ENCODE measurements at regions not wholly inside any gene's neighbourhood (a gene's known extent, or its start where the extent isn't known, plus 50 kb on each side); places are given as distances from the start of the nearest gene placed in this dataset.

- no peaks in the 10 kb centered on the region for H4K20me1 ChIP-seq (ENCODE audit: insufficient read depth)
- H2AFZ ChIP-seq (ENCODE audit: low read depth), result no peak overlapping the region
- no peaks in the 10 kb centered on the region for H3K27me3 ChIP-seq (ENCODE audit: insufficient read depth)
- no peak overlapping the region for H3K27ac ChIP-seq (ENCODE audit: low read depth in 2 of 2, low read length in 1 of 2)
- no peak for TF ChIP-seq JUND (IDR thresholded peaks at IDR 0.05)
- TF ChIP-seq NRF1 (IDR thresholded peaks at IDR 0.05; ENCODE audit: low read depth, low read length), result no peak
- no peak for TF ChIP-seq POLR2AphosphoS5 (IDR thresholded peaks at IDR 0.05; ENCODE audit: low read depth, low read length)
- no peak for TF ChIP-seq RCOR1 (IDR thresholded peaks at IDR 0.05; ENCODE audit: low read length)
- TF ChIP-seq USF1 (IDR thresholded peaks at IDR 0.05; ENCODE audit: borderline replicate concordance, low read depth), result no peak
- no peak for TF ChIP-seq ZBTB33 (IDR thresholded peaks at IDR 0.05; ENCODE audit: borderline replicate concordance, low read depth)
- no peak for TF ChIP-seq REST (IDR thresholded peaks at IDR 0.05; ENCODE audit: low read depth, low read length)
- no peak for TF ChIP-seq PBX3 (IDR thresholded peaks at IDR 0.05)
- TF ChIP-seq MXI1 (IDR thresholded peaks at IDR 0.05; ENCODE audit: low read depth, low read length), result no peak
- TF ChIP-seq NFIC (IDR thresholded peaks at IDR 0.05; ENCODE audit: borderline replicate concordance), result no peak
- TF ChIP-seq RFX5 (IDR thresholded peaks at IDR 0.05; ENCODE audit: low read length), result no peak
- no peak for TF ChIP-seq SMC3 (IDR thresholded peaks at IDR 0.05; ENCODE audit: low read depth, low read length)
- TF ChIP-seq RXRA (IDR thresholded peaks at IDR 0.05; ENCODE audit: borderline replicate concordance, low read depth), result no peak
- no peak for DNase-seq
- 9% methylated on average over 4 of the region's 4 CpGs for WGBS (ENCODE audit: low lambda C conversion rate)
- no peaks in the 10 kb centered on the region for H3F3A ChIP-seq (replicated peaks; ENCODE audit: insufficient read depth)
- ChIA-PET CTCF (no interaction called here), POLR2A (no interaction called here)
- H3K79me2 ChIP-seq (ENCODE audit: insufficient read depth), result no peaks in the 10 kb centered on the region
- H3K4me2 ChIP-seq, result no peak overlapping the region
- no peaks in the 10 kb centered on the region for H3K36me3 ChIP-seq (replicated peaks in 1 of 2; ENCODE audit: control insufficient read depth in 1 of 2, insufficient read depth in 2 of 2, low read length in 1 of 2)
- H3K9ac ChIP-seq, result no peak overlapping the region
- H3K9me3 ChIP-seq, result no peaks in the 10 kb centered on the region
- no peak overlapping the region for H3K4me3 ChIP-seq (ENCODE audit: low read depth in 2 of 2, low read length in 1 of 2)
- no peaks in the 10 kb centered on the region for H3K9me2 ChIP-seq
- H3K4me1 ChIP-seq (ENCODE audit: control insufficient read depth in 1 of 2, insufficient read depth in 2 of 2, low read depth in 1 of 2, low read length in 1 of 2), result no peaks in the 10 kb centered on the region
These were observed 880.5 kb upstream of the POU3F4 start for GRCh38 chrX:82627568-82627967.

All from SK-N-SH (cell line).